ENCODE measurements at regions not wholly inside any gene's neighbourhood (a gene's known extent, or its start where the extent isn't known, plus 50 kb on each side); places are given as distances from the start of the nearest gene placed in this dataset.

- no peak for TF ChIP-seq TAF1 (IDR thresholded peaks at IDR 0.05; ENCODE audit: borderline replicate concordance, insufficient read depth, low read length)
- TF ChIP-seq POLR2AphosphoS5 (IDR thresholded peaks at IDR 0.05; ENCODE audit: low read depth, low read length) = no peak
- no peak for TF ChIP-seq SIN3A (IDR thresholded peaks at IDR 0.05; ENCODE audit: borderline replicate concordance, insufficient read depth, low read length)
- TF ChIP-seq, protein P1, sequence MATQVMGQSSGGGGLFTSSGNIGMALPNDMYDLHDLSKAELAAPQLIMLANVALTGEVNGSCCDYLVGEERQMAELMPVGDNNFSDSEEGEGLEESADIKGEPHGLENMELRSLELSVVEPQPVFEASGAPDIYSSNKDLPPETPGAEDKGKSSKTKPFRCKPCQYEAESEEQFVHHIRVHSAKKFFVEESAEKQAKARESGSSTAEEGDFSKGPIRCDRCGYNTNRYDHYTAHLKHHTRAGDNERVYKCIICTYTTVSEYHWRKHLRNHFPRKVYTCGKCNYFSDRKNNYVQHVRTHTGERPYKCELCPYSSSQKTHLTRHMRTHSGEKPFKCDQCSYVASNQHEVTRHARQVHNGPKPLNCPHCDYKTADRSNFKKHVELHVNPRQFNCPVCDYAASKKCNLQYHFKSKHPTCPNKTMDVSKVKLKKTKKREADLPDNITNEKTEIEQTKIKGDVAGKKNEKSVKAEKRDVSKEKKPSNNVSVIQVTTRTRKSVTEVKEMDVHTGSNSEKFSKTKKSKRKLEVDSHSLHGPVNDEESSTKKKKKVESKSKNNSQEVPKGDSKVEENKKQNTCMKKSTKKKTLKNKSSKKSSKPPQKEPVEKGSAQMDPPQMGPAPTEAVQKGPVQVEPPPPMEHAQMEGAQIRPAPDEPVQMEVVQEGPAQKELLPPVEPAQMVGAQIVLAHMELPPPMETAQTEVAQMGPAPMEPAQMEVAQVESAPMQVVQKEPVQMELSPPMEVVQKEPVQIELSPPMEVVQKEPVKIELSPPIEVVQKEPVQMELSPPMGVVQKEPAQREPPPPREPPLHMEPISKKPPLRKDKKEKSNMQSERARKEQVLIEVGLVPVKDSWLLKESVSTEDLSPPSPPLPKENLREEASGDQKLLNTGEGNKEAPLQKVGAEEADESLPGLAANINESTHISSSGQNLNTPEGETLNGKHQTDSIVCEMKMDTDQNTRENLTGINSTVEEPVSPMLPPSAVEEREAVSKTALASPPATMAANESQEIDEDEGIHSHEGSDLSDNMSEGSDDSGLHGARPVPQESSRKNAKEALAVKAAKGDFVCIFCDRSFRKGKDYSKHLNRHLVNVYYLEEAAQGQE (IDR thresholded peaks at IDR 0.05; ENCODE audit: insufficient read depth in 1 of 2, low read depth in 2 of 2, low read length in 2 of 2) = no peak
- no peak for TF ChIP-seq FOXP2 (optimal IDR thresholded peaks at IDR 0.05; ENCODE audit: borderline replicate concordance, extremely low read depth, extremely low read length, insufficient read depth)
Observed at GRCh38 chr18:38900031-38900430, 1334.4 kb upstream of the CELF4 start.

GRCh38 chr18:38899252-38899651 is 1333.7 kb upstream of the CELF4 start:
- TF ChIP-seq TAF1 (IDR thresholded peaks at IDR 0.05; ENCODE audit: borderline replicate concordance, insufficient read depth, low read length) (no peak), FOXP2 (optimal IDR thresholded peaks at IDR 0.05; ENCODE audit: borderline replicate concordance, extremely low read depth, extremely low read length, insufficient read depth) (no peak), SIN3A (IDR thresholded peaks at IDR 0.05; ENCODE audit: borderline replicate concordance, insufficient read depth, low read length) (no peak), POLR2AphosphoS5 (IDR thresholded peaks at IDR 0.05; ENCODE audit: low read depth, low read length) (no peak)
- TF ChIP-seq, protein P1 (IDR thresholded peaks at IDR 0.05; ENCODE audit: insufficient read depth in 1 of 2, low read depth in 2 of 2, low read length in 2 of 2) = no peak

DNA sequence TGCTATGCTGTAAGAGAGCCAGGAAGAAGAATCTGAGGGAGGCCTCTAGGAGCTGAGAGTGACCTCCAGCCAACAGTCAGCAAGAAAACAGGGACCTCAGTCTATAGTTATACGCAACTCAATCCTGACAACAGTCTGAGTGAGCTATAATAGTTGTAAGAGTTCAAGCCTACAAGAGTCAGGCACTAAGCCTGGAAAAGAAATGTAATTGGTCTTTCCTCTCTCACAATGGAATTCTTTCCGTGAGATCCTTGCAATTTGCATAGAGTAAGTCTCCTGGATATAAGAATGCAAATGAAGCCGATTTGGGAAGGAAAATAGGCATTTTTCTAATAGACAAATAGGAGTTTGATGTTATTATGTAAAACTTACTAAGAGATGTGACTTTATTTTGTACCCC is 1332.6 kb upstream of the CELF4 start:
- TF ChIP-seq, protein P1 (IDR thresholded peaks at IDR 0.05; ENCODE audit: insufficient read depth in 1 of 2, low read depth in 2 of 2, low read length in 2 of 2) = no peak
- TF ChIP-seq POLR2AphosphoS5 (IDR thresholded peaks at IDR 0.05; ENCODE audit: low read depth, low read length) (no peak), FOXP2 (optimal IDR thresholded peaks at IDR 0.05; ENCODE audit: borderline replicate concordance, extremely low read depth, extremely low read length, insufficient read depth) (no peak), SIN3A (IDR thresholded peaks at IDR 0.05; ENCODE audit: borderline replicate concordance, insufficient read depth, low read length) (no peak)

DNA sequence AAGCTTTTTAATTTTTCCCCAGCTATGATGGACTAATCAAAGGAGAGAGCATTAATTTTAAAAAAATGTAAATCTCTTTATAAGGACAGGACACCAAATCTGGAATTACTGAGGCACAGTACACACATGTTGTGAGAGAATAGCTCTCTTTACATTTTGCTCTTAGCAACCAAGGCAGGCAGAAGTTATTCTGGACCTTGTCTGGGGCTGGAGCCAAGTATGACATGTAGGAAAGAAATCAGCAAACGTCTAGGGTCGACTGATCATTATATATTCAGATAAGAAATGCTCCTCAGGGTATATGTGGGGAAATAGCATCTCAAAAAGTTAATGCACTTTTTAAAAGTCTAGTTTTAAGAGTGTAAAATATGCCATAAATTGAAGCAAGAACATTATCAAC is 1330.0 kb upstream of the CELF4 start:
- TF ChIP-seq TAF1 (IDR thresholded peaks at IDR 0.05; ENCODE audit: borderline replicate concordance, insufficient read depth, low read length) (no peak), POLR2AphosphoS5 (IDR thresholded peaks at IDR 0.05; ENCODE audit: low read depth, low read length) (no peak), SIN3A (IDR thresholded peaks at IDR 0.05; ENCODE audit: borderline replicate concordance, insufficient read depth, low read length) (no peak), FOXP2 (optimal IDR thresholded peaks at IDR 0.05; ENCODE audit: borderline replicate concordance, extremely low read depth, extremely low read length, insufficient read depth) (no peak)
- TF ChIP-seq, protein P1 (IDR thresholded peaks at IDR 0.05; ENCODE audit: insufficient read depth in 1 of 2, low read depth in 2 of 2, low read length in 2 of 2) = no peak

- no peak for TF ChIP-seq TAF1 (IDR thresholded peaks at IDR 0.05; ENCODE audit: borderline replicate concordance, insufficient read depth, low read length)
- TF ChIP-seq POLR2AphosphoS5 (IDR thresholded peaks at IDR 0.05; ENCODE audit: low read depth, low read length) = no peak
- TF ChIP-seq SIN3A (IDR thresholded peaks at IDR 0.05; ENCODE audit: borderline replicate concordance, insufficient read depth, low read length) = no peak
- TF ChIP-seq FOXP2 (optimal IDR thresholded peaks at IDR 0.05; ENCODE audit: borderline replicate concordance, extremely low read depth, extremely low read length, insufficient read depth) = no peak
- TF ChIP-seq, protein P1 (IDR thresholded peaks at IDR 0.05; ENCODE audit: insufficient read depth in 1 of 2, low read depth in 2 of 2, low read length in 2 of 2) = no peak
Observed at GRCh38 chr18:38887671-38888020, 1322.0 kb upstream of the CELF4 start.

All from PFSK-1 (cell line).